Left lung (tissue), 4 donors: ENCODE measurements at regions not wholly inside any gene's neighbourhood (a gene's known extent, or its start where the extent isn't known, plus 50 kb on each side); places are given as distances from the start of the nearest gene placed in this dataset.

Source experiments
- ATAC-seq: fragments of 200-7000 bp; cut with Tn5 transposase; one replicate; pipeline ENCODE4 v1.9.1; 2020; ENCODE audit warnings: moderate library complexity
- DNase-seq, 4 donors: peaks; one replicate each; pipeline ENCODE4 v3.0.0-alpha.2; 2013 to 2020
- H3K27ac ChIP-seq, 2 donors: fragments of 200-600 bp; sonication (generic) in 1 of 2; one replicate each; pipeline versions ENCODE4 v1.5.0 to v1.8.0; 2020 to 2021
- H3K27me3 ChIP-seq, 2 donors: fragments of 200-600 bp; sonication (generic) in 1 of 2; one replicate each; pipeline versions ENCODE4 v1.5.0 to v1.8.0; 2020 to 2021
- H3K36me3 ChIP-seq, 2 donors: fragments of 200-600 bp; sonication (generic) in 1 of 2; one replicate each; pipeline versions ENCODE4 v1.5.0 to v1.8.0; 2020 to 2021
- H3K4me1 ChIP-seq, 2 donors: fragments of 200-600 bp; one replicate each; pipeline ENCODE4 v1.8.0; 2021
- H3K4me3 ChIP-seq, 2 donors: fragments of 200-600 bp; sonication (generic) in 1 of 2; one replicate each; pipeline versions ENCODE4 v1.5.0 to v1.8.0; 2020 to 2021; ENCODE audit warnings: mild to moderate bottlenecking in 1 of 2
- H3K9me3 ChIP-seq, 2 donors: fragments of 200-600 bp; sonication (generic) in 1 of 2; one replicate each; pipeline versions ENCODE4 v1.5.0 to v1.8.0; 2020 to 2021
- CTCF ChIP-seq, 2 donors: fragments of 200-600 bp; sonication (generic) in 1 of 2; IDR thresholded peaks; one replicate each; pipeline versions ENCODE4 v1.5.0 to v1.8.0; 2021; ENCODE audit warnings: antibody characterized with exemption in 2 of 2
- intact Hi-C, 2 donors: fragments of 100-400 bp; cut with DNase I; formaldehyde crosslinking; loops; one replicate each; pipeline versions ENCODE4 v1.11.2 to v1.14.2; 2022
- donor health status: DM: no; HTN: yes; CAD: no.
- donor health status: DM: no; HTN: no; CAD: no.

GRCh38 chr10:80890146-80890545 is 352.4 kb downstream of the SH2D4B start:
- no peak for ATAC-seq
- no peaks in the 10 kb centered on the region for H3K27me3 ChIP-seq

GRCh38 chr10:80893256-80893655 is 355.6 kb downstream of the SH2D4B start:
- ATAC-seq (no peak), DNase-seq (no peak)
- no peak overlapping the region for H3K27ac ChIP-seq
- no peaks in the 10 kb centered on the region for H3K4me1 ChIP-seq
- no peaks in the 10 kb centered on the region for H3K36me3 ChIP-seq
- intact Hi-C loops, result no loop called here
- H3K4me3 ChIP-seq, result no peak overlapping the region
- H3K27me3 ChIP-seq, result no peaks in the 10 kb centered on the region
- no peaks in the 10 kb centered on the region for H3K9me3 ChIP-seq
- TF ChIP-seq CTCF (IDR thresholded peaks at IDR 0.05), result no peak

More at GRCh38 chr10:80890146-80890545, 352.4 kb downstream of the SH2D4B start:
- no peak for DNase-seq
- no peaks in the 10 kb centered on the region for H3K4me1 ChIP-seq
- H3K4me3 ChIP-seq, result no peak overlapping the region
- no peaks in the 10 kb centered on the region for H3K36me3 ChIP-seq
- no peak overlapping the region for H3K27ac ChIP-seq
- H3K9me3 ChIP-seq, result peaks cover 0 to 5% of the 10 kb centered on the region in 2 donors
- intact Hi-C loops, result no loop called here
- no peak for TF ChIP-seq CTCF (IDR thresholded peaks at IDR 0.05)

GRCh38 chr10:80894311-80894791 is 356.6 kb downstream of the SH2D4B start:
- intact Hi-C loops, result no loop called here
- H3K4me1 ChIP-seq, result no peaks in the 10 kb centered on the region
- H3K27ac ChIP-seq, result no peak overlapping the region
- no peak for TF ChIP-seq CTCF (IDR thresholded peaks at IDR 0.05)
- H3K4me3 ChIP-seq, result no peak overlapping the region
- no peaks in the 10 kb centered on the region for H3K36me3 ChIP-seq
- no peak for DNase-seq
- no peaks in the 10 kb centered on the region for H3K27me3 ChIP-seq
- ATAC-seq, result no peak
- H3K9me3 ChIP-seq, result no peaks in the 10 kb centered on the region

- no peak for TF ChIP-seq CTCF (IDR thresholded peaks at IDR 0.05)
- H3K27me3 ChIP-seq, result no peaks in the 10 kb centered on the region
- intact Hi-C loops, result no loop called here
- ATAC-seq, result no peak
- DNase-seq, result no peak
- no peaks in the 10 kb centered on the region for H3K4me1 ChIP-seq
- H3K36me3 ChIP-seq, result no peaks in the 10 kb centered on the region
- H3K4me3 ChIP-seq, result no peak overlapping the region
- no peaks in the 10 kb centered on the region for H3K9me3 ChIP-seq
- no peak overlapping the region for H3K27ac ChIP-seq
These were observed 357.2 kb downstream of the SH2D4B start for GRCh38 chr10:80894797-80895467.

GRCh38 chr10:80896076-80896475 is 358.4 kb downstream of the SH2D4B start:
- no peak for ATAC-seq
- no peak for TF ChIP-seq CTCF (IDR thresholded peaks at IDR 0.05)
- intact Hi-C loops, result no loop called here
- Histone ChIP-seq H3K36me3 (no peaks in the 10 kb centered on the region), H3K4me1 (no peaks in the 10 kb centered on the region), H3K4me3 (no peak overlapping the region), H3K9me3 (no peaks in the 10 kb centered on the region), H3K27me3 (no peaks in the 10 kb centered on the region), H3K27ac (no peak overlapping the region)
- no peak for DNase-seq
